OCI-LY7 (cell line): ENCODE measurements at regions not wholly inside any gene's neighbourhood (a gene's known extent, or its start where the extent isn't known, plus 50 kb on each side); places are given as distances from the start of the nearest gene placed in this dataset.

Experiments used
- EZH2phosphoT487 ChIP-seq: fragments of 200-600 bp; sonication (generic); IDR thresholded peaks from 2 replicates; pipeline ENCODE4 v1.6.1; 2018; ENCODE audit warnings: low read depth, borderline replicate concordance, mild to moderate bottlenecking, mixed run types, antibody characterized with exemption, low read length, moderate library complexity, mixed read lengths
- TF ChIP-seq, protein P1 (sequence below): fragments of 200-600 bp; sonication (generic); conservative IDR thresholded peaks from 2 replicates; pipeline ENCODE4 v1.5.1; 2014; ENCODE audit warnings: mild to moderate bottlenecking, antibody characterized with exemption, low read length, moderate library complexity, mixed read lengths

- TF ChIP-seq, protein P1, sequence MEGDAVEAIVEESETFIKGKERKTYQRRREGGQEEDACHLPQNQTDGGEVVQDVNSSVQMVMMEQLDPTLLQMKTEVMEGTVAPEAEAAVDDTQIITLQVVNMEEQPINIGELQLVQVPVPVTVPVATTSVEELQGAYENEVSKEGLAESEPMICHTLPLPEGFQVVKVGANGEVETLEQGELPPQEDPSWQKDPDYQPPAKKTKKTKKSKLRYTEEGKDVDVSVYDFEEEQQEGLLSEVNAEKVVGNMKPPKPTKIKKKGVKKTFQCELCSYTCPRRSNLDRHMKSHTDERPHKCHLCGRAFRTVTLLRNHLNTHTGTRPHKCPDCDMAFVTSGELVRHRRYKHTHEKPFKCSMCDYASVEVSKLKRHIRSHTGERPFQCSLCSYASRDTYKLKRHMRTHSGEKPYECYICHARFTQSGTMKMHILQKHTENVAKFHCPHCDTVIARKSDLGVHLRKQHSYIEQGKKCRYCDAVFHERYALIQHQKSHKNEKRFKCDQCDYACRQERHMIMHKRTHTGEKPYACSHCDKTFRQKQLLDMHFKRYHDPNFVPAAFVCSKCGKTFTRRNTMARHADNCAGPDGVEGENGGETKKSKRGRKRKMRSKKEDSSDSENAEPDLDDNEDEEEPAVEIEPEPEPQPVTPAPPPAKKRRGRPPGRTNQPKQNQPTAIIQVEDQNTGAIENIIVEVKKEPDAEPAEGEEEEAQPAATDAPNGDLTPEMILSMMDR, result no peak
- no peak for TF ChIP-seq EZH2phosphoT487
Observed at GRCh38 chr19:28359431-28360414, 853.2 kb downstream of the UQCRFS1 start.
